ENCODE measurements at regions not wholly inside any gene's neighbourhood (a gene's known extent, or its start where the extent isn't known, plus 50 kb on each side); places are given as distances from the start of the nearest gene placed in this dataset.
A peak's percentile ranks its signal among the peaks of the same experiment; 100 is the strongest.

DNA sequence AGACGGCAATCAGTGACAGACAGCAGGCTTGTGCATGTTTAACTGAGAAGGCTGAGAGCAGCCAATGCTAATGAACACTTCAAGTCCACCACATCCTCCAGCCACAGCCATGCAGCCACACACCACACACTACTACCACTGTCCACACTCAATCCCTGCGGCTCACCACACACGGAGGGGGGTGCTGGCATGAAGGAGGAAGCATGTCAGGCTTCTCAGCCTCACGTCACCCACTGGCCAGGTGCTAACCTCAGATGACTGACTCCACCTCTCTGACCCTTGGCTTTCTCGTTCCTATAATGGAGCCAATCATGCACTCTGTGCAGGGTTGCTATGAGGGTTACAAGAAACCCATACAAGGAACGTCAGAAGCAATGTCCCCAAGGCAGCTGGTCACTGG is 165.4 kb upstream of the RNF32 start:
- POLR2A ChIA-PET, result interaction anchor here (0.7 kb wide), 1 partner anchor 287 kb away, joined by 3 read pairs; no protein-coding TSS in a partner anchor
- in situ Hi-C loops (cut with HindIII; ENCODE audit: low pct_unique_long_range_greater_than_20kb, low sequenced_read_pairs) (no loop called here), intact Hi-C loops (cut with micrococcal nuclease; ENCODE audit: unreplicated experiment) (no loop called here)
- Histone ChIP-seq H3K9me3 (ENCODE audit: control insufficient read depth, insufficient read depth, low read depth, low read length) (no peaks in the 10 kb centered on the region), H3K36me3 (ENCODE audit: control insufficient read depth, insufficient read depth, low read length) (no peaks in the 10 kb centered on the region), H3K27me3 (ENCODE audit: control insufficient read depth, insufficient read depth, low read length) (no peaks in the 10 kb centered on the region; the same call in 1 of the 2 replicates), H3K4me3 (ENCODE audit: low read depth in 2 of 2, low read length in 2 of 2) (no peak overlapping the region), H3K4me1 (ENCODE audit: control insufficient read depth, insufficient read depth, low read length) (no peaks in the 10 kb centered on the region; the same call in 1 of the 2 replicates), H3K27ac (ENCODE audit: low read length) (no peak overlapping the region)
- ATAC-seq, result no peak
- DNase-seq (ENCODE audit: low read depth, low spot score), result no peak
- TF ChIP-seq CTCF (IDR thresholded peaks at IDR 0.05) (no peak), POLR2AphosphoS5 (IDR thresholded peaks at IDR 0.05; ENCODE audit: low read depth, low read length) (no peak), SIN3A (IDR thresholded peaks at IDR 0.05; ENCODE audit: borderline replicate concordance, insufficient read depth, low read depth, low read length) (no peak), TCF7L2 (IDR thresholded peaks at IDR 0.05; ENCODE audit: low read depth, low read length) (no peak), REST (IDR thresholded peaks at IDR 0.05; ENCODE audit: insufficient read depth in 1 of 2, low read depth in 2 of 2, low read length in 1 of 2) (no peak)
- no TSS peak for BruUV-seq (replicated peaks)
- CTCF ChIA-PET, result no interaction called here

GRCh38 chr7:156474241-156474743 is 166.3 kb upstream of the RNF32 start:
- Histone ChIP-seq H3K4me1 (ENCODE audit: control insufficient read depth, insufficient read depth, low read length) (no peaks in the 10 kb centered on the region; the same call in 1 of the 2 replicates), H3K36me3 (ENCODE audit: control insufficient read depth, insufficient read depth, low read length) (no peaks in the 10 kb centered on the region), H3K4me3 (ENCODE audit: low read depth in 2 of 2, low read length in 2 of 2) (no peak overlapping the region), H3K9me3 (ENCODE audit: control insufficient read depth, insufficient read depth, low read depth, low read length) (no peaks in the 10 kb centered on the region), H3K27ac (ENCODE audit: low read length) (no peak overlapping the region), H3K27me3 (ENCODE audit: control insufficient read depth, insufficient read depth, low read length) (no peaks in the 10 kb centered on the region)
- no peak for TF ChIP-seq CTCF (IDR thresholded peaks at IDR 0.05)
- no peak for TF ChIP-seq POLR2AphosphoS5 (IDR thresholded peaks at IDR 0.05; ENCODE audit: low read depth, low read length)
- no TSS peak for BruUV-seq (replicated peaks)
- DNase-seq (ENCODE audit: low read depth, low spot score) (peak; percentile 55), ATAC-seq (peak; percentile 85)
- ChIA-PET POLR2A (interaction anchor here (0.6 kb wide), 1 partner anchor 839 kb away, joined by 3 read pairs; no protein-coding TSS in a partner anchor), CTCF (no interaction called here)
- intact Hi-C loops (cut with micrococcal nuclease; ENCODE audit: unreplicated experiment) (loop anchor here (5.0 kb wide), 2 partner anchors 662 to 677 kb away; partner anchors contain the start of gene SHH), in situ Hi-C loops (cut with HindIII; ENCODE audit: low pct_unique_long_range_greater_than_20kb, low sequenced_read_pairs) (no loop called here)

All from Panc1 (cell line).